ENCODE measurements at regions not wholly inside any gene's neighbourhood (a gene's known extent, or its start where the extent isn't known, plus 50 kb on each side); places are given as distances from the start of the nearest gene placed in this dataset.

DNA sequence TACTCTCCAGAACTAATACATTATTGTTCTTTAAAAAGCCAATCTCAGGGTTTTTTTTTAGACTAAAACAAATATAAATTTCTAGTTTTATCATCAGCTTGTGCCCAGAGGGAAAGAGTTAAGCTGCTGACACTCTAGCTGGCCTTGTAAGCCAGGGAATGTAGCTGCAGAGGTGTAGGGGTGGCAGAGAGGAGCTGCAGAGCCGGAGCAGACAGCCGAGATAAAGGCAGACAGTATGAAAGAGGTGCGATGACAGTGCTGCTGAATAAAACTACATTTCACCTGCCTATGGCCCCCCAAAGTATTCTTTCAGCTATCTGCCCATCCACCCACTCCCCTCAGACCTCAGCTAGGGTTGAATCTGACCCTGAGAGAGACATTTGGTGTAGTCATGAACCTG is 653.7 kb upstream of the ZWINT start:
- TF ChIP-seq ZFX (IDR thresholded peaks at IDR 0.05; ENCODE audit: borderline replicate concordance), result no peak
- TF ChIP-seq, protein P1, sequence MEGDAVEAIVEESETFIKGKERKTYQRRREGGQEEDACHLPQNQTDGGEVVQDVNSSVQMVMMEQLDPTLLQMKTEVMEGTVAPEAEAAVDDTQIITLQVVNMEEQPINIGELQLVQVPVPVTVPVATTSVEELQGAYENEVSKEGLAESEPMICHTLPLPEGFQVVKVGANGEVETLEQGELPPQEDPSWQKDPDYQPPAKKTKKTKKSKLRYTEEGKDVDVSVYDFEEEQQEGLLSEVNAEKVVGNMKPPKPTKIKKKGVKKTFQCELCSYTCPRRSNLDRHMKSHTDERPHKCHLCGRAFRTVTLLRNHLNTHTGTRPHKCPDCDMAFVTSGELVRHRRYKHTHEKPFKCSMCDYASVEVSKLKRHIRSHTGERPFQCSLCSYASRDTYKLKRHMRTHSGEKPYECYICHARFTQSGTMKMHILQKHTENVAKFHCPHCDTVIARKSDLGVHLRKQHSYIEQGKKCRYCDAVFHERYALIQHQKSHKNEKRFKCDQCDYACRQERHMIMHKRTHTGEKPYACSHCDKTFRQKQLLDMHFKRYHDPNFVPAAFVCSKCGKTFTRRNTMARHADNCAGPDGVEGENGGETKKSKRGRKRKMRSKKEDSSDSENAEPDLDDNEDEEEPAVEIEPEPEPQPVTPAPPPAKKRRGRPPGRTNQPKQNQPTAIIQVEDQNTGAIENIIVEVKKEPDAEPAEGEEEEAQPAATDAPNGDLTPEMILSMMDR (IDR thresholded peaks at IDR 0.05), result no peak
- no peak overlapping the region for H3K27ac ChIP-seq

- TF ChIP-seq, protein P1 (IDR thresholded peaks at IDR 0.05), result no peak
- no peak for TF ChIP-seq ZFX (IDR thresholded peaks at IDR 0.05; ENCODE audit: borderline replicate concordance)
Observed at GRCh38 chr10:57008189-57008588, 647.1 kb upstream of the ZWINT start.

DNA sequence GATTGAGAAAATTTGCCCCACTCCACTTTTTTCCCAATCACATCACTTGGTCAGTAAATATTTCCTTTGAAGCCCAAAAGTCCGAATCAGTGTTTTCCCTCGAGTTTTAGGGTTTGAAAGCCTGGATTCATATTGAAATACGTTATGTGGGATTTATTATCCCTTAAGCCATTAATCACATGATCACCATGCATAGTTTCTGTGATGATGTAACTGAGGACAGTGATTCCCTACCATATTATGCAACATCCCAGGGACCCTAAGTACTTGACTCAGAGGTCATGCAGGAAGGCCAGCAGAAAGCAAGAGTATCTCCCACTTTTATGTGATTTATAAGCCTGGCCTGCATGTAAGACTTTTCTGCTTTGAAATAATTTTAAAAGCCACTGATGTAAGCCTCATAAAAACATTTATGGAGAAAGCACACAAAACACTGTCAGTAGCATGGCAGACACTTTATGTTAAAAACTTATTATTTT is 630.6 kb upstream of the ZWINT start:
- no peak for TF ChIP-seq ZFX (IDR thresholded peaks at IDR 0.05; ENCODE audit: borderline replicate concordance)
- TF ChIP-seq, protein P1 (IDR thresholded peaks at IDR 0.05), result no peak
- H3K27ac ChIP-seq, result no peak overlapping the region

More at GRCh38 chr10:57008189-57008588, 647.1 kb upstream of the ZWINT start:
- H3K27ac ChIP-seq, result no peak overlapping the region

- TF ChIP-seq ZFX (IDR thresholded peaks at IDR 0.05; ENCODE audit: borderline replicate concordance), result no peak
- TF ChIP-seq, protein P1 (IDR thresholded peaks at IDR 0.05), result no peak
- H3K27ac ChIP-seq, result no peak overlapping the region
Observed at GRCh38 chr10:56975513-56975912, 614.5 kb upstream of the ZWINT start.

GRCh38 chr10:56973766-56974165 is 612.7 kb upstream of the ZWINT start:
- H3K27ac ChIP-seq, result no peak overlapping the region
- TF ChIP-seq ZFX (IDR thresholded peaks at IDR 0.05; ENCODE audit: borderline replicate concordance), result no peak
- TF ChIP-seq, protein P1 (IDR thresholded peaks at IDR 0.05), result no peak

DNA sequence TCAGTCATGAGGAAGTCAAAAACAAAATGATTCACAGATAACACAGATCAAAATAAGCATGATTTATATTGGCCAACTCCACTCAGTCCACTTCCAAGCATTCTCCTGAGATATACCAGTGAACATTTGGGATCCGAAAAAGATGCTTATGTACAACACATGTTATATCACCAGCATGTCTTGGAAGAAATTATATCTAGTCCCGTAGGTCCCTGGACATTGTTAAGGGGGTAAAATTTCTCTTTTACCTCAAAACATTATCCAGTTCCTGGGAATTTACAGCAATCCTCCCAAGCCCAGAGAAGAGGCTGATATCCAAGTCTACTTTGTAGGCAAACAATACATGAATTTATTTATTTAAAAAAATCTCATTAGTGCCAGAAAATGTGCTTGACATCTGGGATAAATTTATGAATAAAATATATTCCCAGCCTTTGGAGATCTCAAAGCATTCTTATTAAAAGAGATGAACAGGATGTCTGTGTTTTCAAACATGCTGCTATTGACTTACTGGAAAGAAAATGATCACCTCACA is 582.2 kb upstream of the ZWINT start:
- TF ChIP-seq, protein P1 (IDR thresholded peaks at IDR 0.05), result no peak
- no peak for TF ChIP-seq ZFX (IDR thresholded peaks at IDR 0.05; ENCODE audit: borderline replicate concordance)
- H3K27ac ChIP-seq, result no peak overlapping the region

- TF ChIP-seq, protein P1 (IDR thresholded peaks at IDR 0.05), result no peak
- no peak for TF ChIP-seq ZFX (IDR thresholded peaks at IDR 0.05; ENCODE audit: borderline replicate concordance)
- no peak overlapping the region for H3K27ac ChIP-seq
Observed at GRCh38 chr10:56934515-56934914, 573.5 kb upstream of the ZWINT start.

Measured in 22Rv1 (cell line).